T-helper 1 cell treated with Interleukin-12 subunit alpha and Interleukin-12 subunit beta and Interleukin-4 antibody, amounts not matched to agents 30 ng/mL and 1 ng/mL, for 36 hours (primary cell): ENCODE measurements at regions not wholly inside any gene's neighbourhood (a gene's known extent, or its start where the extent isn't known, plus 50 kb on each side); places are given as distances from the start of the nearest gene placed in this dataset.

Experiments used
- intact Hi-C: fragments of 100-400 bp; cut with micrococcal nuclease; formaldehyde crosslinking; loops from one replicate; pipeline ENCODE4 v1.15.1; 2024

GRCh38 chr10:6702030-6702429 is 122.0 kb upstream of the PRKCQ start:
- intact Hi-C loops, result no loop called here

- intact Hi-C loops, result no loop called here
Measured at GRCh38 chr10:6701289-6701688, 121.2 kb upstream of the PRKCQ start.

- intact Hi-C loops, result no loop called here
Measured at GRCh38 chr10:6700066-6700465, 120.0 kb upstream of the PRKCQ start.

GRCh38 chr10:6699336-6699735 is 119.3 kb upstream of the PRKCQ start:
- intact Hi-C loops, result no loop called here

GRCh38 chr10:6695519-6695918 is 115.4 kb upstream of the PRKCQ start:
- intact Hi-C loops, result no loop called here

GRCh38 chr10:6694447-6695140 is 114.5 kb upstream of the PRKCQ start:
- intact Hi-C loops, result no loop called here

- intact Hi-C loops, result no loop called here
Measured at GRCh38 chr10:6692856-6693255, 112.8 kb upstream of the PRKCQ start.

GRCh38 chr10:6692103-6692502 is 112.0 kb upstream of the PRKCQ start:
- intact Hi-C loops, result no loop called here

GRCh38 chr10:6689036-6689435 is 109.0 kb upstream of the PRKCQ start:
- intact Hi-C loops, result loop anchor here (10.0 kb wide), 1 partner anchor 996 kb away; no protein-coding TSS in a partner anchor

- intact Hi-C loops, result loop anchor here (10.0 kb wide), 1 partner anchor 1004 kb away; no protein-coding TSS in a partner anchor
Measured at GRCh38 chr10:6680735-6681134, 100.7 kb upstream of the PRKCQ start.

GRCh38 chr10:6678956-6679355 is 98.9 kb upstream of the PRKCQ start:
- intact Hi-C loops, result loop anchor here (1.0 to 2.0 kb wide), 4 partner anchors 12 to 570 kb away; no protein-coding TSS in a partner anchor

GRCh38 chr10:6678211-6678803 is 98.2 kb upstream of the PRKCQ start:
- intact Hi-C loops, result loop anchor here (1.0 to 2.0 kb wide), 4 partner anchors 11 to 570 kb away; no protein-coding TSS in a partner anchor

GRCh38 chr10:6677129-6677528 is 97.1 kb upstream of the PRKCQ start:
- intact Hi-C loops, result loop anchor here (2.0 kb wide), 1 partner anchor 746 kb away; no protein-coding TSS in a partner anchor

- intact Hi-C loops, result no loop called here
Measured at GRCh38 chr10:6674291-6674690, 94.2 kb upstream of the PRKCQ start.

GRCh38 chr10:6671976-6672375 is 91.9 kb upstream of the PRKCQ start:
- intact Hi-C loops, result no loop called here

GRCh38 chr10:6669269-6669859 is 89.3 kb upstream of the PRKCQ start:
- intact Hi-C loops, result loop anchor here (1.0 to 5.0 kb wide), 3 partner anchors 224 to 748 kb away; partner anchors contain the start of gene PFKFB3

- intact Hi-C loops, result loop anchor here (1.0 to 5.0 kb wide), 2 partner anchors 11 to 465 kb away; partner anchors contain the start of gene PFKFB3
Measured at GRCh38 chr10:6667679-6668270, 87.7 kb upstream of the PRKCQ start.

GRCh38 chr10:6667150-6667549 is 87.1 kb upstream of the PRKCQ start:
- intact Hi-C loops, result loop anchor here (1.0 to 5.0 kb wide), 2 partner anchors 11 to 465 kb away; partner anchors contain the start of gene PFKFB3

- intact Hi-C loops, result loop anchor here (1.0 to 5.0 kb wide), 7 partner anchors 18 to 464 kb away; partner anchors contain the start of gene PFKFB3
Measured at GRCh38 chr10:6665847-6666246, 85.8 kb upstream of the PRKCQ start.

- intact Hi-C loops, result no loop called here
Measured at GRCh38 chr10:6660460-6660859, 80.4 kb upstream of the PRKCQ start.

- intact Hi-C loops, result no loop called here
Measured at GRCh38 chr10:6659451-6659850, 79.4 kb upstream of the PRKCQ start.

GRCh38 chr10:6657669-6658068 is 77.6 kb upstream of the PRKCQ start:
- intact Hi-C loops, result no loop called here
